Caco-2 (cell line): ENCODE measurements at regions not wholly inside any gene's neighbourhood (a gene's known extent, or its start where the extent isn't known, plus 50 kb on each side); places are given as distances from the start of the nearest gene placed in this dataset.

Experiments used
- BruUV-seq: library from RNA; stranded (reverse); fragments of 400-500 nt; replicated peaks from 2 replicates; lab custom pipeline; 2021; lab: Mats Ljungman, UMichigan
- CTCF ChIA-PET: fragments of 300-600 bp; sonication (Branson Sonifier 250); formaldehyde crosslinking; loops from one replicate; lab custom pipeline; 2022; ENCODE audit warnings: antibody characterized with exemption; lab: Charles Lee
- POLR2A ChIA-PET: fragments of 300-600 bp; sonication (Branson Sonifier 250); formaldehyde crosslinking; loops from one replicate; lab custom pipeline; 2022; ENCODE audit warnings: antibody characterized with exemption; lab: Charles Lee
- DNase-seq, 2 experiments: peaks; one replicate each; pipeline versions ENCODE4 v3.0.0 to v3.0.0-alpha.2; 2020 to 2022
- H3K27me3 ChIP-seq: replicated peaks from 2 replicates; pipeline ENCODE4 v1.6.0; 2011; ENCODE audit warnings: low read length; ENCODE audit not compliant: control insufficient read depth, insufficient read depth
- H3K36me3 ChIP-seq: 2 replicates; pipeline ENCODE4 v1.5.1; 2011; ENCODE audit warnings: low read length; ENCODE audit not compliant: control insufficient read depth, insufficient read depth
- H3K4me1 ChIP-seq: fragments of 250-450 bp; sonication (Bioruptor Pico); 2 replicates; pipeline ENCODE4 v1.5.1; 2020; ENCODE audit warnings: mild to moderate bottlenecking
- H3K4me3 ChIP-seq: 2 replicates; pipeline ENCODE4 v1.5.1; 2011; ENCODE audit warnings: low read depth, mild to moderate bottlenecking, control low read depth, low read length
- H3K9me3 ChIP-seq: fragments of 250-450 bp; sonication (Bioruptor Pico); 2 replicates; pipeline ENCODE4 v1.5.1; 2020; ENCODE audit warnings: mild to moderate bottlenecking, moderate library complexity
- H3K27ac Mint-ChIP-seq: one replicate; pipeline ENCODE4 v1.8.0; 2022; ENCODE audit warnings: mixed read lengths; ENCODE audit not compliant: unreplicated experiment
- H3K27me3 Mint-ChIP-seq: one replicate; pipeline ENCODE4 v1.8.0; 2022; ENCODE audit warnings: mixed read lengths; ENCODE audit not compliant: insufficient read depth, unreplicated experiment
- H3K36me3 Mint-ChIP-seq: one replicate; pipeline ENCODE4 v1.8.0; 2022; ENCODE audit warnings: mild to moderate bottlenecking, mixed read lengths; ENCODE audit not compliant: insufficient read depth, unreplicated experiment
- H3K4me1 Mint-ChIP-seq: one replicate; pipeline ENCODE4 v1.8.0; 2022; ENCODE audit warnings: low read depth, mixed read lengths; ENCODE audit not compliant: unreplicated experiment
- H3K4me3 Mint-ChIP-seq: one replicate; pipeline ENCODE4 v1.8.0; 2022; ENCODE audit warnings: mild to moderate bottlenecking, moderate library complexity, mixed read lengths; ENCODE audit not compliant: unreplicated experiment
- H3K9me3 Mint-ChIP-seq: one replicate; pipeline ENCODE4 v1.8.0; 2022; ENCODE audit warnings: mixed read lengths; ENCODE audit not compliant: unreplicated experiment
- intact Hi-C: fragments of 100-400 bp; cut with micrococcal nuclease; formaldehyde crosslinking; loops from one replicate; pipeline ENCODE4 v1.10.0; 2022; ENCODE audit not compliant: unreplicated experiment
- TF ChIP-seq, protein P1 (sequence below), 2 experiments: fragments of 200-600 bp in 1 of 2; IDR thresholded peaks; 1 replicate in 1 of 2; 2 replicates in 1 of 2; pipeline versions ENCODE4 v1.5.1 to v1.8.0; 2011 to 2022; ENCODE audit warnings: antibody characterized with exemption in 1 of 2, control low read depth in 1 of 2, inconsistent platforms in 1 of 2, low read depth in 1 of 2, low read length in 1 of 2, mild to moderate bottlenecking in 1 of 2, moderate library complexity in 1 of 2; ENCODE audit not compliant: insufficient read depth in 1 of 2, severe bottlenecking in 1 of 2, unreplicated experiment in 1 of 2

DNA sequence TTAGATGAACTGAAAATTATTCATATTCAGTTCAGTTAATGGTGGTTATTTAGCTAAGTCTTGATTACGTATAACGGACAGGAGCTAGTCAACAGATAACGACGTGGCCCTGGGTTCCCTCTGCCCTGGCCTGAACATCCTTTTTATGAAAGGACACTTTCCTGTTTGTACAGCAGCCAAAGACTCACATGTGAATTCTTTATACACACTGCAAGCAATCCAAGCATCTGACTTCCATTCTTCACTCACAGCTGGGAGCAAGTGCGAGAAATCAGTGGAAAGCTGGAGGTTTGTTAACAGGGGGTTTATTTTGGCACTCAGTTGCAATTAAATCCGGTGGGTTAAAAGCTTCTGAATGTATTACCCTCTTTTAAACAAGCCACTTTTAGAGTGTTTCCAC is 148.1 kb upstream of the GDF10 start:
- no peaks in the 10 kb centered on the region for H3K4me1 Mint-ChIP-seq
- H3K27ac Mint-ChIP-seq: no peak overlapping the region
- H3K36me3 Mint-ChIP-seq: no peaks in the 10 kb centered on the region
- no peaks in the 10 kb centered on the region for H3K36me3 ChIP-seq
- ChIA-PET CTCF (interaction anchor here (1.2 kb wide), 1 partner anchor 156 kb away, joined by 3 read pairs; no protein-coding TSS in a partner anchor), POLR2A (no interaction called here)
- no TSS peak for BruUV-seq
- H3K4me1 ChIP-seq: no peaks in the 10 kb centered on the region
- H3K9me3 ChIP-seq: peaks cover 11% of the 10 kb centered on the region
- H3K27me3 ChIP-seq: no peaks in the 10 kb centered on the region; the same call in none of the 2 replicates
- TF ChIP-seq, protein P1, sequence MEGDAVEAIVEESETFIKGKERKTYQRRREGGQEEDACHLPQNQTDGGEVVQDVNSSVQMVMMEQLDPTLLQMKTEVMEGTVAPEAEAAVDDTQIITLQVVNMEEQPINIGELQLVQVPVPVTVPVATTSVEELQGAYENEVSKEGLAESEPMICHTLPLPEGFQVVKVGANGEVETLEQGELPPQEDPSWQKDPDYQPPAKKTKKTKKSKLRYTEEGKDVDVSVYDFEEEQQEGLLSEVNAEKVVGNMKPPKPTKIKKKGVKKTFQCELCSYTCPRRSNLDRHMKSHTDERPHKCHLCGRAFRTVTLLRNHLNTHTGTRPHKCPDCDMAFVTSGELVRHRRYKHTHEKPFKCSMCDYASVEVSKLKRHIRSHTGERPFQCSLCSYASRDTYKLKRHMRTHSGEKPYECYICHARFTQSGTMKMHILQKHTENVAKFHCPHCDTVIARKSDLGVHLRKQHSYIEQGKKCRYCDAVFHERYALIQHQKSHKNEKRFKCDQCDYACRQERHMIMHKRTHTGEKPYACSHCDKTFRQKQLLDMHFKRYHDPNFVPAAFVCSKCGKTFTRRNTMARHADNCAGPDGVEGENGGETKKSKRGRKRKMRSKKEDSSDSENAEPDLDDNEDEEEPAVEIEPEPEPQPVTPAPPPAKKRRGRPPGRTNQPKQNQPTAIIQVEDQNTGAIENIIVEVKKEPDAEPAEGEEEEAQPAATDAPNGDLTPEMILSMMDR (IDR thresholded peaks at IDR 0.05; ENCODE audit: insufficient read depth in 1 of 2, low read depth in 1 of 2, low read length in 1 of 2, severe bottlenecking in 1 of 2, unreplicated experiment in 1 of 2): no peak
- peaks cover 26% of the 10 kb centered on the region for H3K9me3 Mint-ChIP-seq
- intact Hi-C loops: no loop called here
- H3K27me3 Mint-ChIP-seq: peaks cover 27% of the 10 kb centered on the region
- H3K4me3 Mint-ChIP-seq: no peak overlapping the region
- no peak for DNase-seq
- no peak overlapping the region for H3K4me3 ChIP-seq

GRCh38 chr10:47152861-47153349 is 147.1 kb upstream of the GDF10 start:
- H3K4me1 Mint-ChIP-seq: no peaks in the 10 kb centered on the region
- H3K4me1 ChIP-seq: no peaks in the 10 kb centered on the region
- DNase-seq: no peak
- CTCF ChIA-PET: interaction anchor here (1.2 kb wide), 1 partner anchor 157 kb away, joined by 3 read pairs; no protein-coding TSS in a partner anchor
- BruUV-seq: no TSS peak
- no peaks in the 10 kb centered on the region for H3K36me3 ChIP-seq
- TF ChIP-seq, protein P1 (IDR thresholded peaks at IDR 0.05; ENCODE audit: insufficient read depth in 1 of 2, low read depth in 1 of 2, low read length in 1 of 2, severe bottlenecking in 1 of 2, unreplicated experiment in 1 of 2): peak; percentile 46 to 71
- H3K27ac Mint-ChIP-seq: no peak overlapping the region
- H3K27me3 ChIP-seq: no peaks in the 10 kb centered on the region; the same call in none of the 2 replicates
- H3K9me3 ChIP-seq: peaks cover 11% of the 10 kb centered on the region
- no peak overlapping the region for H3K4me3 Mint-ChIP-seq
- no peak overlapping the region for H3K4me3 ChIP-seq
- H3K9me3 Mint-ChIP-seq: peaks cover 26% of the 10 kb centered on the region
- intact Hi-C loops: no loop called here
- H3K36me3 Mint-ChIP-seq: no peaks in the 10 kb centered on the region
- H3K27me3 Mint-ChIP-seq: peaks cover 24% of the 10 kb centered on the region
- POLR2A ChIA-PET: no interaction called here

- Histone ChIP-seq H3K36me3 (no peaks in the 10 kb centered on the region), H3K4me3 (no peak overlapping the region), H3K9me3 (peaks cover 11% of the 10 kb centered on the region), H3K4me1 (no peaks in the 10 kb centered on the region), H3K27me3 (no peaks in the 10 kb centered on the region; the same call in none of the 2 replicates)
- TF ChIP-seq, protein P1 (IDR thresholded peaks at IDR 0.05; ENCODE audit: insufficient read depth in 1 of 2, low read depth in 1 of 2, low read length in 1 of 2, severe bottlenecking in 1 of 2, unreplicated experiment in 1 of 2): no peak
- intact Hi-C loops: no loop called here
- H3K27ac Mint-ChIP-seq: no peak overlapping the region
- peaks cover 25% of the 10 kb centered on the region for H3K27me3 Mint-ChIP-seq
- no TSS peak for BruUV-seq
- no peak overlapping the region for H3K4me3 Mint-ChIP-seq
- H3K36me3 Mint-ChIP-seq: no peaks in the 10 kb centered on the region
- no peaks in the 10 kb centered on the region for H3K4me1 Mint-ChIP-seq
- ChIA-PET POLR2A (no interaction called here), CTCF (no interaction called here)
- no peak for DNase-seq
- H3K9me3 Mint-ChIP-seq: peaks cover 26% of the 10 kb centered on the region
Observed at GRCh38 chr10:47154762-47155161, 145.2 kb upstream of the GDF10 start.
